Progenitor cell of endocrine pancreas (in vitro differentiated cells): ENCODE measurements at regions not wholly inside any gene's neighbourhood (a gene's known extent, or its start where the extent isn't known, plus 50 kb on each side); places are given as distances from the start of the nearest gene placed in this dataset.
A peak's percentile ranks its signal among the peaks of the same experiment; 100 is the strongest.
"Not testable (repeated sequence)": the region's sequence is repeated elsewhere in the genome, so short reads cannot be mapped to it uniquely, and the experiment has no call there.

Experiments
- DNase-seq: peaks from one replicate; pipeline ENCODE4 v3.0.0; 2021; ENCODE audit warnings: low spot score; ENCODE audit not compliant: unreplicated experiment
- H3K27ac Mint-ChIP-seq: 2 replicates; pipeline ENCODE4 v1.8.0; 2021; ENCODE audit warnings: mild to moderate bottlenecking, moderate library complexity, mixed read lengths
- H3K27me3 Mint-ChIP-seq: 2 replicates; pipeline ENCODE4 v1.8.0; 2021; ENCODE audit warnings: mixed read lengths
- H3K36me3 Mint-ChIP-seq: 2 replicates; pipeline ENCODE4 v1.8.0; 2022; ENCODE audit warnings: mixed read lengths; ENCODE audit not compliant: insufficient read depth
- H3K4me1 Mint-ChIP-seq: 2 replicates; pipeline ENCODE4 v1.8.0; 2021; ENCODE audit warnings: low read depth, mixed read lengths
- H3K4me3 Mint-ChIP-seq: 2 replicates; pipeline ENCODE4 v1.8.0; 2021; ENCODE audit warnings: low read depth, mild to moderate bottlenecking, moderate library complexity, mixed read lengths
- H3K9me3 Mint-ChIP-seq: 2 replicates; pipeline ENCODE4 v1.8.0; 2021; ENCODE audit warnings: low read depth, mixed read lengths
- TF ChIP-seq, protein P1 (sequence below): fragments of 200-600 bp; sonication (generic); IDR thresholded peaks from one replicate; pipeline ENCODE4 v1.5.0; 2021; ENCODE audit warnings: antibody characterized with exemption, mild to moderate bottlenecking; ENCODE audit not compliant: unreplicated experiment

DNA sequence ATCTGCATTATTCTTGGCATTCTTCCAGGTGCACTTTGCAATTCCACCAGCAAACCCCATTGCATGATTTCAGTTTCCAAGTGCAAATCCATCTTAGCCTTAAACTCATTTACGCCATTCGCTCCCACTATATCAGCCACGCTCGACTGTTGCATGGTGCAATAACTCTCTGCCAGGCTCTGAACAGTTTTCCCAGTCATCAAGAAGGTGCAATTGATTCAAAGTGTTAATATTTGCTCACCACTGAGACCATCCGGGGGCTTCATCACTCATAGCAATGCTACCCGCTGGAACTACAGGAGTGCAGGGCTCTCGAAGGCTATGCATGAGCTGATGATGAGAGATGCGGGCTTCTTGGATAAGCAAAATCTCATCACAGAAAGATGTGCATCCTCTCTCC, 488.2 kb downstream of the OMA1 start:
- Mint-ChIP-seq H3K4me3 (no peak overlapping the region), H3K27ac (no peak overlapping the region), H3K4me1 (no peaks in the 10 kb centered on the region), H3K9me3 (peaks cover 3% of the 10 kb centered on the region), H3K27me3 (peaks cover 18% of the 10 kb centered on the region), H3K36me3 (no peaks in the 10 kb centered on the region)
- no peak for DNase-seq
- TF ChIP-seq, protein P1, sequence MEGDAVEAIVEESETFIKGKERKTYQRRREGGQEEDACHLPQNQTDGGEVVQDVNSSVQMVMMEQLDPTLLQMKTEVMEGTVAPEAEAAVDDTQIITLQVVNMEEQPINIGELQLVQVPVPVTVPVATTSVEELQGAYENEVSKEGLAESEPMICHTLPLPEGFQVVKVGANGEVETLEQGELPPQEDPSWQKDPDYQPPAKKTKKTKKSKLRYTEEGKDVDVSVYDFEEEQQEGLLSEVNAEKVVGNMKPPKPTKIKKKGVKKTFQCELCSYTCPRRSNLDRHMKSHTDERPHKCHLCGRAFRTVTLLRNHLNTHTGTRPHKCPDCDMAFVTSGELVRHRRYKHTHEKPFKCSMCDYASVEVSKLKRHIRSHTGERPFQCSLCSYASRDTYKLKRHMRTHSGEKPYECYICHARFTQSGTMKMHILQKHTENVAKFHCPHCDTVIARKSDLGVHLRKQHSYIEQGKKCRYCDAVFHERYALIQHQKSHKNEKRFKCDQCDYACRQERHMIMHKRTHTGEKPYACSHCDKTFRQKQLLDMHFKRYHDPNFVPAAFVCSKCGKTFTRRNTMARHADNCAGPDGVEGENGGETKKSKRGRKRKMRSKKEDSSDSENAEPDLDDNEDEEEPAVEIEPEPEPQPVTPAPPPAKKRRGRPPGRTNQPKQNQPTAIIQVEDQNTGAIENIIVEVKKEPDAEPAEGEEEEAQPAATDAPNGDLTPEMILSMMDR: no peak

DNA sequence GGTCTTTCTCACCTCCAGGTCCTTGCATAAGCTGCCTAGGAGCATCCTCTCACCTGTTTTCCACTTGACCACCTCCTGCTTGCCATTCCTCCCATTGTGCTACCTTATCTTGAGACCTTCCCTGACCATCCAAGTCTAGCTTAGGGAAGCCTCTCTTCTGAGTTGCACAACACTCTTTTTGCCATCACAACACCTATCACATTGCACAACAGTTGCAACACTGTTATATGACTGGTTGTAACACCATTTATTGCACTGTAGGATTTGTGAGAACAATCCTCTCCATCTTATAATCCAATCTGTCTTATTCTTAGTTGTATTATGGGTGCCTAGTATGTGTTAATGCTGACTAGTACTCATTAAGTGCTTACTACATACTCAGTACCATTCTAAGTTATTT, 488.7 kb downstream of the OMA1 start:
- Mint-ChIP-seq H3K36me3 (no peaks in the 10 kb centered on the region), H3K27me3 (peaks cover 18% of the 10 kb centered on the region), H3K27ac (no peak overlapping the region), H3K4me1 (no peaks in the 10 kb centered on the region), H3K9me3 (peaks cover 3% of the 10 kb centered on the region), H3K4me3 (no peak overlapping the region)
- TF ChIP-seq, protein P1: no peak
- DNase-seq: no peak

GRCh38 chr1:58051187-58051586, 495.3 kb downstream of the OMA1 start:
- not testable (repeated sequence) for H3K27me3 Mint-ChIP-seq, H3K9me3 Mint-ChIP-seq, H3K36me3 Mint-ChIP-seq, H3K4me1 Mint-ChIP-seq, DNase-seq, H3K4me3 Mint-ChIP-seq, H3K27ac Mint-ChIP-seq

DNA sequence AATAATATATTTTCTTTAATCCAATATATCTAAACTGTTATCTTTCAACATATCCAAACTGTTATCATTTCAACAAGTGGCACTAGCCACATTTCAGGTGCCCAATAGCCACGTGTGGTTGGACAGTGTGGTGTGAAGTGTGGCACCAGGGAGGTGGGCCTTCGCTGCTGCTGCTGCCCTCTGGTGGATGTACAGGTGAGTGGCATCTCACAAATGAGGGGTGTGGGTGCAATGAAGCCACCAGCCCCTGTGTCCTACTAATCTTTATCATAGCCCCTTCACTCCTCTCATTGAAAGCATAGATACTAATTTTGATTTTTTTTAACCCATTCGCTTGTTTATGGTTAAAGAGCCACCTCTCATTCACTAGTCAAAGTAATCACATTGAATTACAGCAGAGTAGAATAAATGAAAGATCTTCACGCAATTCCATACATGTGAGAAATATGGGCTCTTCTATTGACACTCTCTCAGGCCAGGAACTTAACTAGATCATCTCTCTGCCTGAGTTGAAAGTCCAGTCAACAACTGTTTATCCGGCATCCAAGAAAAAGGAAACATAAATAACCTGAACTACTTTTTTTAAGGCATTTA, 499.2 kb downstream of the OMA1 start:
- Mint-ChIP-seq H3K36me3 (no peaks in the 10 kb centered on the region), H3K27ac (no peak overlapping the region), H3K4me3 (no peak overlapping the region), H3K27me3 (peaks cover 12% of the 10 kb centered on the region), H3K9me3 (no peaks in the 10 kb centered on the region), H3K4me1 (no peaks in the 10 kb centered on the region)
- DNase-seq: peak; percentile 16
- TF ChIP-seq, protein P1: peak; percentile 83

- H3K4me3 Mint-ChIP-seq: no peak overlapping the region
- peaks cover 13% of the 10 kb centered on the region for H3K27me3 Mint-ChIP-seq
- H3K36me3 Mint-ChIP-seq: no peaks in the 10 kb centered on the region
- TF ChIP-seq, protein P1: no peak
- no peak overlapping the region for H3K27ac Mint-ChIP-seq
- H3K4me1 Mint-ChIP-seq: no peaks in the 10 kb centered on the region
- no peak for DNase-seq
- no peaks in the 10 kb centered on the region for H3K9me3 Mint-ChIP-seq
Measured at GRCh38 chr1:58045094-58045705, 501.3 kb downstream of the OMA1 start.

DNA sequence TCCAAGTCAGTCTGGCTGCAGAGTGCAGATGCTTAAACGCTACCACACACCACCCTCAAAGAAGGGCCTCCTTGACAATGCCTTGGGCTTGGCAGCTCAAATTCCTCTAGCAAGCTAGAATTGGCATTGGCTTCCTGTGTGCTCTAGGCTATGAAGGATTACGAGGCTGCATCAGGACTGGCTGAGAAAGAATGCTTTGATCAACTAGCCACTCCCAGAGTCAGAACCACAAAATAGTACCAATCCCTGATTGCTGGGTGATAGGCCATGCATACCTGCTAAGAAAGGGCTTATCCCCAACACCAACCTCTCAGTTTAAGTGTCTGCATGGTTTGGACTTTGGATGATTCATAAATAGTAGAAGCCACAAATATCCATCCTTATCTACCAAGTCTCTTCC, 504.9 kb downstream of the OMA1 start:
- no peak for DNase-seq
- no peaks in the 10 kb centered on the region for H3K36me3 Mint-ChIP-seq
- no peaks in the 10 kb centered on the region for H3K9me3 Mint-ChIP-seq
- no peak overlapping the region for H3K4me3 Mint-ChIP-seq
- H3K27ac Mint-ChIP-seq: no peak overlapping the region
- H3K27me3 Mint-ChIP-seq: peaks cover 10% of the 10 kb centered on the region
- no peaks in the 10 kb centered on the region for H3K4me1 Mint-ChIP-seq
- TF ChIP-seq, protein P1: no peak
